Esophagus squamous epithelium (tissue), 5 donors: ENCODE measurements at regions not wholly inside any gene's neighbourhood (a gene's known extent, or its start where the extent isn't known, plus 50 kb on each side); places are given as distances from the start of the nearest gene placed in this dataset.

Experiments
- DNase-seq: peaks from one replicate; lab custom pipeline; 2025; lab: John Stamatoyannopoulos, UW
- H3K27ac ChIP-seq, 4 donors: fragments of 200-600 bp; sonication (generic); one replicate each; pipeline ENCODE4 v1.5.1; 2016 to 2019; ENCODE audit warnings: mild to moderate bottlenecking in 1 of 4
- H3K27me3 ChIP-seq, 4 donors: fragments of 200-600 bp; sonication (generic); 1 replicate in 3 of 4; 2 replicates in 1 of 4; pipeline versions ENCODE4 v1.5.1 to v1.6.0; 2017 to 2021; ENCODE audit warnings: antibody characterized with exemption in 1 of 4
- H3K36me3 ChIP-seq, 3 donors: fragments of 200-600 bp; sonication (generic); one replicate each; pipeline ENCODE4 v1.5.1; 2016 to 2019
- H3K4me1 ChIP-seq, 3 donors: fragments of 200-600 bp; sonication (generic); one replicate each; pipeline ENCODE4 v1.5.1; 2017 to 2019
- H3K4me3 ChIP-seq, 4 donors: fragments of 200-600 bp; sonication (generic); 1 replicate in 3 of 4; 2 replicates in 1 of 4; pipeline ENCODE4 v1.5.1; 2016 to 2019; ENCODE audit warnings: mild to moderate bottlenecking in 2 of 4, moderate library complexity in 1 of 4
- H3K9me3 ChIP-seq, 3 donors: fragments of 200-600 bp; sonication (generic); one replicate each; pipeline ENCODE4 v1.5.1; 2016 to 2019
- CTCF ChIP-seq, 6 experiments: fragments of 450-650 bp in 4 of 6; fragments of 200-600 bp in 2 of 6; sonication (generic) in 2 of 6; IDR thresholded peaks; one replicate each; pipeline ENCODE4 v1.5.1; 2016 to 2019; ENCODE audit warnings: antibody characterized with exemption in 6 of 6, mild to moderate bottlenecking in 4 of 6, moderate library complexity in 4 of 6
- POLR2A ChIP-seq, 4 donors: fragments of 450-650 bp; IDR thresholded peaks; one replicate each; pipeline ENCODE4 v1.6.1; 2017; ENCODE audit warnings: antibody characterized with exemption in 4 of 4, mild to moderate bottlenecking in 4 of 4, moderate library complexity in 3 of 4
- WGBS, 2 donors: methylation state at CpG; one replicate each; pipeline ENCODE4 v1.1.5; 2018; 5-methylcytosine and 5-hydroxymethylcytosine counted together
- intact Hi-C: fragments of 100-400 bp; cut with DNase I; formaldehyde crosslinking; loops from one replicate; pipeline ENCODE4 v1.15.0; 2022
- donor health status: DM: yes; HTN: yes; CAD: no.

- H3K9me3 ChIP-seq: no peaks in the 10 kb centered on the region
- no peaks in the 10 kb centered on the region for H3K27me3 ChIP-seq
- H3K4me1 ChIP-seq: no peaks in the 10 kb centered on the region
- WGBS, 2 donors: 81 to 86% methylated on average over 4 of the region's 4 CpGs
- intact Hi-C loops: no loop called here
- H3K4me3 ChIP-seq: no peak overlapping the region
- TF ChIP-seq CTCF (IDR thresholded peaks at IDR 0.05): no peak
- no peak for TF ChIP-seq POLR2A (IDR thresholded peaks at IDR 0.05)
- H3K36me3 ChIP-seq: no peaks in the 10 kb centered on the region
- no peak overlapping the region for H3K27ac ChIP-seq
- DNase-seq: no peak
These were observed 50.2 kb upstream of the GPR174 start for GRCh38 chrX:79094075-79094832.
